Liver (tissue), 3 donors: ENCODE measurements at regions not wholly inside any gene's neighbourhood (a gene's known extent, or its start where the extent isn't known, plus 50 kb on each side); places are given as distances from the start of the nearest gene placed in this dataset.

ENCODE experiments used
- CTCF ChIP-seq: fragments of 150-350 bp; IDR thresholded peaks from 2 replicates; pipeline ENCODE4 v1.5.1; 2017; ENCODE audit warnings: improper control_type of control experiment, low read depth, low read length; ENCODE audit not compliant: missing input control
- GABPA ChIP-seq, 2 donors: IDR thresholded peaks in 1 of 2; conservative IDR thresholded peaks in 1 of 2; 2 replicates each; pipeline ENCODE4 v1.6.1; 2016; ENCODE audit warnings: antibody characterized with exemption in 2 of 2, mild to moderate bottlenecking in 1 of 2, moderate library complexity in 1 of 2
- JUND ChIP-seq, 2 donors: IDR thresholded peaks; 2 replicates each; pipeline ENCODE4 v1.6.1; 2016; ENCODE audit warnings: antibody characterized with exemption in 2 of 2
- RXRA ChIP-seq, 2 donors: IDR thresholded peaks; 2 replicates each; pipeline ENCODE4 v1.6.1; 2017 to 2018; ENCODE audit warnings: antibody characterized with exemption in 2 of 2, mild to moderate bottlenecking in 1 of 2
- donor health status: healthy.
- donor health status: healthy.

GRCh38 chr5:3944930-3945329, 349.3 kb downstream of the IRX1 start:
- no peak for TF ChIP-seq CTCF
- no peak for TF ChIP-seq RXRA (IDR thresholded peaks at IDR 0.05)
- TF ChIP-seq GABPA (IDR thresholded peaks at IDR 0.05 in 1 of 2, conservative IDR thresholded peaks at IDR 0.05 in 1 of 2), result no peak
- no peak for TF ChIP-seq JUND (IDR thresholded peaks at IDR 0.05)
